K562 (cell line): ENCODE measurements at regions not wholly inside any gene's neighbourhood (a gene's known extent, or its start where the extent isn't known, plus 50 kb on each side); places are given as distances from the start of the nearest gene placed in this dataset.

ENCODE experiments used
- KAT7 ChIP-seq: sonication (generic); formaldehyde crosslinking; IDR thresholded peaks from 2 replicates; pipeline ENCODE4 v1.8.0; 2022; ENCODE audit warnings: missing genetic modification reagents, mild to moderate bottlenecking, borderline replicate concordance
- SP1 ChIP-seq: sonication (generic); formaldehyde crosslinking; IDR thresholded peaks from 2 replicates; pipeline ENCODE4 v1.8.1; 2022; ENCODE audit warnings: mild to moderate bottlenecking, missing genetic modification reagents
- TAF7 ChIP-seq: fragments of 450-650 bp; IDR thresholded peaks from 2 replicates; pipeline ENCODE4 v1.6.1; 2016; ENCODE audit warnings: missing genetic modification characterization, missing compliant biosample characterization
- TBP ChIP-seq: optimal IDR thresholded peaks from 2 replicates; pipeline ENCODE3; 2011; ENCODE audit warnings: low read depth, low read length, improper control_type of control experiment
- ZBTB33 ChIP-seq: sonication (generic); formaldehyde crosslinking; IDR thresholded peaks from 2 replicates; pipeline ENCODE4 v1.8.1; 2023; ENCODE audit warnings: mild to moderate bottlenecking, missing genetic modification reagents
- TF ChIP-seq, protein P1 (sequence below), 3 experiments: IDR thresholded peaks in 2 of 3; conservative IDR thresholded peaks in 1 of 3; 2 replicates each; pipeline ENCODE4 v1.5.1; 2011 to 2012; ENCODE audit warnings: low read length in 3 of 3, mild to moderate bottlenecking in 3 of 3, control low read depth in 2 of 3, improper control_type of control experiment in 1 of 3, inconsistent platforms in 1 of 3, low read depth in 1 of 3, mixed read lengths in 1 of 3, moderate library complexity in 1 of 3; ENCODE audit not compliant: insufficient read depth in 2 of 3
- TF ChIP-seq, protein P2 (sequence below): sonication (generic); formaldehyde crosslinking; IDR thresholded peaks from 2 replicates; pipeline ENCODE4 v1.8.1; 2023; ENCODE audit warnings: mild to moderate bottlenecking, missing genetic modification reagents

DNA sequence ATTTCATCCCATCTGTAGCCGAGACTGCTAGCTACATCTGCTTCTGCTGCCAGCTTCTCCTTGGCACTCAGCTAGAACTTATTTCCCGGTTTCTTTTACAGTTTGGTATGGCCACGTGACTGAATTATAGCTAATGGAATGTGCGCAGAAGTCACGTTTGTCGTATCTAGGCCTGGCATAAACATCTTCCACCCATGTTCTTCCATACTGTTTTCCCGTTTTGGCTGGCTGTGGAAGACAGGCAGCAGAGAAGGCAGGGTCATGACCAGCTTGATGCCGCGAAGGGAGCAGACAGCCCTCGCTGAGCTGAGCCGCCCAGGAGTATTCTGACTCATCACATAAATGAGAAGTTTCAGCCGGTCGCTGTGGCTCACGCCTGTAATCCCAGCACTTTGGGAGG, 186.7 kb downstream of the RFC3 start:
- TF ChIP-seq KAT7 (CRISPR knock-in tag) (no peak), TBP (no peak), TAF7 (tag) (no peak), ZBTB33 (no peak), SP1 (CRISPR knock-in tag) (no peak)
- TF ChIP-seq, protein P1, sequence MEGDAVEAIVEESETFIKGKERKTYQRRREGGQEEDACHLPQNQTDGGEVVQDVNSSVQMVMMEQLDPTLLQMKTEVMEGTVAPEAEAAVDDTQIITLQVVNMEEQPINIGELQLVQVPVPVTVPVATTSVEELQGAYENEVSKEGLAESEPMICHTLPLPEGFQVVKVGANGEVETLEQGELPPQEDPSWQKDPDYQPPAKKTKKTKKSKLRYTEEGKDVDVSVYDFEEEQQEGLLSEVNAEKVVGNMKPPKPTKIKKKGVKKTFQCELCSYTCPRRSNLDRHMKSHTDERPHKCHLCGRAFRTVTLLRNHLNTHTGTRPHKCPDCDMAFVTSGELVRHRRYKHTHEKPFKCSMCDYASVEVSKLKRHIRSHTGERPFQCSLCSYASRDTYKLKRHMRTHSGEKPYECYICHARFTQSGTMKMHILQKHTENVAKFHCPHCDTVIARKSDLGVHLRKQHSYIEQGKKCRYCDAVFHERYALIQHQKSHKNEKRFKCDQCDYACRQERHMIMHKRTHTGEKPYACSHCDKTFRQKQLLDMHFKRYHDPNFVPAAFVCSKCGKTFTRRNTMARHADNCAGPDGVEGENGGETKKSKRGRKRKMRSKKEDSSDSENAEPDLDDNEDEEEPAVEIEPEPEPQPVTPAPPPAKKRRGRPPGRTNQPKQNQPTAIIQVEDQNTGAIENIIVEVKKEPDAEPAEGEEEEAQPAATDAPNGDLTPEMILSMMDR (IDR thresholded peaks at IDR 0.05 in 2 of 3, conservative IDR thresholded peaks at IDR 0.05 in 1 of 3; ENCODE audit: insufficient read depth in 2 of 3, low read depth in 1 of 3, low read length in 3 of 3), result no peak
- TF ChIP-seq, protein P2, sequence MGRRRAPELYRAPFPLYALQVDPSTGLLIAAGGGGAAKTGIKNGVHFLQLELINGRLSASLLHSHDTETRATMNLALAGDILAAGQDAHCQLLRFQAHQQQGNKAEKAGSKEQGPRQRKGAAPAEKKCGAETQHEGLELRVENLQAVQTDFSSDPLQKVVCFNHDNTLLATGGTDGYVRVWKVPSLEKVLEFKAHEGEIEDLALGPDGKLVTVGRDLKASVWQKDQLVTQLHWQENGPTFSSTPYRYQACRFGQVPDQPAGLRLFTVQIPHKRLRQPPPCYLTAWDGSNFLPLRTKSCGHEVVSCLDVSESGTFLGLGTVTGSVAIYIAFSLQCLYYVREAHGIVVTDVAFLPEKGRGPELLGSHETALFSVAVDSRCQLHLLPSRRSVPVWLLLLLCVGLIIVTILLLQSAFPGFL (CRISPR knock-in tag), result no peak
